ENCODE measurements at regions not wholly inside any gene's neighbourhood (a gene's known extent, or its start where the extent isn't known, plus 50 kb on each side); places are given as distances from the start of the nearest gene placed in this dataset.

DNA sequence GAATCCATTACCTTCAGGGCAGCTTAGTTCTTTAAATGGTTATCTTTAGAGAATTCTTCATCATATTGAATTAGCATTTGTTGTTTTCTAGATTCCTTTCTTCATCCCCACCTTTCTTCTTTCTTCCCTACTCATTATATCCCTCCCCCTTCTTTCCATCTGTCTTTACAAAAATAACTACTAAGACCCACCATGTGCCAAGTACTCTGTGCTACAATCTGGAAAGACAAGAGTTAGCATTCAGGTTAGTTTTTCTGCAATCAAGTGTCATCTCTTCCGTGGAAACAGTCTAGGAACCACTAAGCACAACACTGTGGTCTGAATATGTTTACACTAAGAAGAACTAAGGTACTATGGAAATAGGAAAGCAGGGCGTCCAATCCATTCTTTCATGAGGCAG lies 897.4 kb upstream of the TENM4 start:
- Histone ChIP-seq H3K4me1 (no peaks in the 10 kb centered on the region), H3K36me3 (no peaks in the 10 kb centered on the region), H3K9me3 (peaks cover 0 to 3% (median 0%) of the 10 kb centered on the region in 12 donors), H3K27ac (no peak overlapping the region), H3K27me3 (no peaks in the 10 kb centered on the region), H3K4me3 (no peak overlapping the region)
- no peak for TF ChIP-seq POLR2A (IDR thresholded peaks at IDR 0.05)
- TF ChIP-seq, protein P1, sequence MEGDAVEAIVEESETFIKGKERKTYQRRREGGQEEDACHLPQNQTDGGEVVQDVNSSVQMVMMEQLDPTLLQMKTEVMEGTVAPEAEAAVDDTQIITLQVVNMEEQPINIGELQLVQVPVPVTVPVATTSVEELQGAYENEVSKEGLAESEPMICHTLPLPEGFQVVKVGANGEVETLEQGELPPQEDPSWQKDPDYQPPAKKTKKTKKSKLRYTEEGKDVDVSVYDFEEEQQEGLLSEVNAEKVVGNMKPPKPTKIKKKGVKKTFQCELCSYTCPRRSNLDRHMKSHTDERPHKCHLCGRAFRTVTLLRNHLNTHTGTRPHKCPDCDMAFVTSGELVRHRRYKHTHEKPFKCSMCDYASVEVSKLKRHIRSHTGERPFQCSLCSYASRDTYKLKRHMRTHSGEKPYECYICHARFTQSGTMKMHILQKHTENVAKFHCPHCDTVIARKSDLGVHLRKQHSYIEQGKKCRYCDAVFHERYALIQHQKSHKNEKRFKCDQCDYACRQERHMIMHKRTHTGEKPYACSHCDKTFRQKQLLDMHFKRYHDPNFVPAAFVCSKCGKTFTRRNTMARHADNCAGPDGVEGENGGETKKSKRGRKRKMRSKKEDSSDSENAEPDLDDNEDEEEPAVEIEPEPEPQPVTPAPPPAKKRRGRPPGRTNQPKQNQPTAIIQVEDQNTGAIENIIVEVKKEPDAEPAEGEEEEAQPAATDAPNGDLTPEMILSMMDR (IDR thresholded peaks at IDR 0.05), result no peak
- DNase-seq (no peak), ATAC-seq (no peak)
- intact Hi-C loops (cut with DNase I), result no loop called here
- WGBS, 4 donors, result 33 to 81% (median 63%) methylated on average over 2 of the region's 2 CpGs

DNA sequence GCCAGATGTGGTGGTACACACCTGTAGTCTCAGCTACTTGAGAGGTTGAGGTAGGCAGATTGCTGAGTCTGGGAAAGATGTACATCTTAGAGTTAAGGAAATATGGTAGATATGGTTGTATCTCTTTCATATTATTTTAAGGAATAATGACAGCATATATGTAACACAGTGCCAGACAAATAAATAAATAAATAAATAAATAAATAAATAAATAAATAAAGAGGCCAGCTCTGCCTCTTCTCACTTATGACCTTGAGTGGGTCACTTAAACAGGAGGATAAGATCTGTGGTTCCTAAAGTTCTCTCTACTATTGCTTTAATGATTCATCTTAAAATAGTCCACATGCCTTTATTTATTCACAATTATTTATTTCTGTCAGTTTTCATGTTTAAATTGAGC lies 890.9 kb upstream of the TENM4 start:
- H3K4me3 ChIP-seq, result no peak overlapping the region
- H3K9me3 ChIP-seq, result no peaks in the 10 kb centered on the region
- no peaks in the 10 kb centered on the region for H3K36me3 ChIP-seq
- DNase-seq (no peak), ATAC-seq (no peak)
- no peaks in the 10 kb centered on the region for H3K4me1 ChIP-seq
- intact Hi-C loops (cut with DNase I), result no loop called here
- H3K27ac ChIP-seq, result no peak overlapping the region
- H3K27me3 ChIP-seq, result no peaks in the 10 kb centered on the region
- TF ChIP-seq, protein P1 (IDR thresholded peaks at IDR 0.05), result no peak
- no peak for TF ChIP-seq POLR2A (IDR thresholded peaks at IDR 0.05)

DNA sequence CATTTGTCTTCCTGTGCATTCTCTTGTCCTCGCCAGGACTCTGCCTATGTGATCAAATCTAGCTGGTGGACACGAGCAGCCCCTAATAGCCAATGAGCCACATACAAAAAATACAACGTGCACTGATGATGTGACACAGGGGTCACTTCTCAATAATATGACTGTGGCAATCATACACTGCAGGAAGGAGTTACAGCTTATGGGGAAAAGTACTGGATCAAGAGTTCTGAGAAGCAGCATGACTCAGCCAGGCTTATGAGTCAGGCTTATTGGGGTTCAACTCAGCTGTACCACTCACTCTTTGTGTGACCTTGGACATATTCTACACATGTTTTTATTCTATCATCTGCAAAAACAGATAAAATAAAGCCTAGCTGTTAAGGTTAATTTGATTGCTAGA lies 889.4 kb upstream of the TENM4 start:
- no peak for ATAC-seq
- DNase-seq, result no peak
- no peaks in the 10 kb centered on the region for H3K4me1 ChIP-seq
- TF ChIP-seq POLR2A (IDR thresholded peaks at IDR 0.05), result no peak
- TF ChIP-seq, protein P1 (IDR thresholded peaks at IDR 0.05), result no peak
- no peak overlapping the region for H3K4me3 ChIP-seq
- H3K27ac ChIP-seq, result no peak overlapping the region
- H3K36me3 ChIP-seq, result no peaks in the 10 kb centered on the region
- no peaks in the 10 kb centered on the region for H3K9me3 ChIP-seq
- intact Hi-C loops (cut with DNase I), result no loop called here
- no peaks in the 10 kb centered on the region for H3K27me3 ChIP-seq
- WGBS, 4 donors, result 75 to 79% (median 77%) methylated on average over 3 of the region's 3 CpGs

DNA sequence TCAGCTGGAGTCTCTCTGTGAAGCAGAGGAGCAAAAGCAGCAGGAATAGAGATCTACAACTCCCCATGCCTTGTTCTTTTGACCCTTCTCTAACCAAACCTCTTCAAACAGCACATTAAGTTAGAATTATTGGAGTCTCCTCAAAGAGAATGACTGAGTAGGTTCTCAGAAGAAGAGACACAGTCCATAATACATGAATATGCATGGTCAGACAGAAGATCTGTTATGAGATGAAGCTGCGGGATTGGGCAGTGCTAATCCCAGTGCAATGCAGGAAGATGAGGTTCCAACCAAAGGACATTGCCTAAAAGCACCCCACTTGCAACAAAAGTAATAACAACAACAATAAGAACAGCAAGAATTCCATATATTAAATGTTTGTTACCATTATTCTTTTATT lies 887.9 kb upstream of the TENM4 start:
- no peaks in the 10 kb centered on the region for H3K9me3 ChIP-seq
- H3K36me3 ChIP-seq, result no peaks in the 10 kb centered on the region
- H3K4me1 ChIP-seq, result no peaks in the 10 kb centered on the region
- H3K27me3 ChIP-seq, result no peaks in the 10 kb centered on the region
- intact Hi-C loops (cut with DNase I), result no loop called here
- no peak overlapping the region for H3K4me3 ChIP-seq
- TF ChIP-seq, protein P1 (IDR thresholded peaks at IDR 0.05), result no peak
- TF ChIP-seq POLR2A (IDR thresholded peaks at IDR 0.05), result no peak
- no peak for DNase-seq
- 89 to 95% (median 92%) methylated on average over 1 of the region's 1 CpG for WGBS, 4 donors
- H3K27ac ChIP-seq, result no peak overlapping the region
- no peak for ATAC-seq

All from heart left ventricle (tissue), 16 donors.